SKM-1 (cell line): ENCODE measurements at regions not wholly inside any gene's neighbourhood (a gene's known extent, or its start where the extent isn't known, plus 50 kb on each side); places are given as distances from the start of the nearest gene placed in this dataset.

Source experiments
- DNase-seq: peaks from one replicate; lab custom pipeline; 2025; ENCODE audit not compliant: unreplicated experiment; lab: John Stamatoyannopoulos, UW

DNA sequence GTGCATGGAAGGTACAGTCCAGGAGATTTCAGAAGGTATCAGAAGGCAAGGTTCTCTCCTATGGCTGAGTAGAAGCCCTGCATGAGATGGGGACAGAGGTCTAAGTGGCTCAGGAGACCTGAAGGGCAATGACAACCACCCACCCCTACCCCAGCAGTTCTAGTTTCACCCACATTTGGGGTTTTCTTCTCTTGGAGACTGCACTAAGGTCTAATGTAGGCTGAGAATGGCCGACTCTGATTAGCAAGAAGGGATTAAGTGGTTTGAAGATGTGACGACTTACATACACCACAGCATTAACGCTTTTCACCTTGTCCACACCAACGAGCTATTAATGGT lies 71.7 kb upstream of the SOX5 start:
- no peak for DNase-seq

DNA sequence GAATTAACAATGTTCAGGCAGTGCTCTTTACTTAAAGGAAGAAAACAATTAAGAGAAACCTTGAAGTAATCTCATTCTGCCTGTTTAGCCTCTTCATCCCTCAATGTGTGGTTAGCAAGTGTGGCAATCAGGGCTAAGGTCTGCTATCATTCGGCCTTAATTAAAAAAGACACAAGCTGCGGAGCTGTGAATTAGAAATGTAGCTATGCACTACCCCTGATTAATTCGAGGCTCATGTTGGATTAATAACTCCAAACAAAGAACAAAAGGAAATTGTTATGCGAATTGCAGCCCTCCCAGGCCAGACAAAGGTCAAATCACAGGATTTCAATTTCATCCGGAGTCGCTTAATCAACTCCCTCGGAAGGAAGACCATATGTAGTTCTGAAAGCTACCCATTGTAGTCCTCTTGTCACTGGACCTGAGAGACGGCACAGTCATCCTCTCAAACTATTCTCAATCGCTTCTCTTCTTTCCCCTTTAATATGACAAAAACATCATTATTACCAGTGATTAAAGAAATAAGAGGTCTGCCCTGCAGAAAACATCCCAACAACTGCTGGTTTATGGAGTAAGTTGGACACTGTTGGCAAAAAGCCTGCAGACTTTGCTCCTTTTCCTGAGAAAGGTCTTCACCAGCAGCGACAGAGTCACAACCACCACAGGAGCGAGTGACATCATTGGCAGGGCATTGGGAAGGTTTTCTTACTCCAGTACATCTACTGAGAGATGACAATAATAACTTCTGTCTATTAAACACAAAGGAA lies 71.1 kb upstream of the SOX5 start:
- no peak for DNase-seq

DNA sequence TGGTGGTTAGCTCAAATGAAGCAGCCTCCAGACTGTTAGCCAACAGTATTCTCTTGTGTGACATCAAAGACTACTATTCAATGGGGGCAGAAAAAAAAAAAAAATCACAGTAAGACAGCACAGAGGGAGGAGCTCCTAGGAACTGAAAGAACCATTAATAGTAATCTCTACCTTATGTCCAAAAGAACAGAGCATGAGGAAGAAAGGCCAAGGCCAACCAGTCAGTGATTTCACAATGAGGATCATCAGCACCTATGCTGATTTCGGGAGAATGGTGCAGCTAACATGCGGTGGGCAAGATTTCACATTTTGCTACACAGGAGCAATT lies 66.3 kb upstream of the SOX5 start:
- DNase-seq: no peak

DNA sequence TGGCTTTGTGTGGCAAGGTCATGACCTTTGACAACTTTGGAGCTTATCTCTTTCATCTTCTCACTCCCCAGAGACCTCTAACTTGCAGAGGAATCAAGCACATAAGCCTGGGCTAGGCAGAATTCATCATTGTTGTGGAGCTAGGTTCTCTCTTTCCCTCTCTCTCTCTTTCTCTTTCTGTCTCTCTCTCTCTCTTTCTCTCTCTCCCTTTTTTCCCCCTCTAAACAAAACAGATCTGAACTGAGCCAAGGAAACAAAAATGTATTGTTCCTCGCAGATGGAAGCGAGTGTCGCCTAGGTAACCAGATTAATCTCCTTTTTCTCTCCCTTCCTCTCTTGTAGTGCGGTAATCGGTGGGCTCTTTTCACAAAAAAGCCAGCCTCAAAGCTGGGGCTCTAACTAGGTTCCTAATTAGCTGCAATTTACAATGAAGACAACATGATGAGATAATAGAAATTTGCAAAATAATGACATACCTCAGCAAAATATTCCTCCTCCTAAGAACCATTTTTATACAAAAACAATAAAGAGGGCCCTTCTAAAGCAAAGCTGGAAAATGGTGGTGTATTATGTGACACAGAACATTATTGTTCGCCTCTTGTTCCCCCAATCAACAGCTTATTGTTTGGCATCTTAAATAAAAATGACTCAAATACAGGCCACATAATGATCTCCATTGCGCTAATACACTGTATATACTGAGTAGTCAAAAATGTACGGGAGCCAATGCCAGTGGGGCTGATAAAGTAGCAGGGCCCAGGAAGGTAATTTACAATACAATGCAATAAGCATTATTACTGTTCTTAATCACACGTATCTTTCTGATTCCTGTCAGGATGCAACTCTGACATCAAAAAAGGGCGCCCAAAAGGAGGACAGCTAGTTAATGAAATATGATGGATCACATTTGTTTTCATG lies 65.7 kb upstream of the SOX5 start:
- no peak for DNase-seq

DNA sequence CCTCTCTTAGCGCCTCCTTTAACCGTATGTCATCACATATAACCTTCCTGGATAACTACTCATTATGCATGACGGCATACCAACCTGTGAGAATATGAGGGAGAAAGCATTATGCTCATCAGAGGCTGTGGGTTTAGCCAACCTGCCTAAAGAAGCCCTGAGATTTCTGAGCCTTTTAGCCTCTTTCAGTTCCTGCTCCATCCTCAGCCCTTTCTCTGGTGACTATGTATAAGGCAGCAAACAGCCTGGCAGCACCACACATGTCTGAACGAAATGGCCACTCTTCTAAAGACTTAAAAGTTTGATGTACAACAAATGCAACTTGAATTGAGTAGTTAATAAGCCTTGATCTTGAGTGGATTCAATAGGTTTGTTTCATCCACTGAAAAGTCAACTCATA lies 64.8 kb upstream of the SOX5 start:
- no peak for DNase-seq

DNA sequence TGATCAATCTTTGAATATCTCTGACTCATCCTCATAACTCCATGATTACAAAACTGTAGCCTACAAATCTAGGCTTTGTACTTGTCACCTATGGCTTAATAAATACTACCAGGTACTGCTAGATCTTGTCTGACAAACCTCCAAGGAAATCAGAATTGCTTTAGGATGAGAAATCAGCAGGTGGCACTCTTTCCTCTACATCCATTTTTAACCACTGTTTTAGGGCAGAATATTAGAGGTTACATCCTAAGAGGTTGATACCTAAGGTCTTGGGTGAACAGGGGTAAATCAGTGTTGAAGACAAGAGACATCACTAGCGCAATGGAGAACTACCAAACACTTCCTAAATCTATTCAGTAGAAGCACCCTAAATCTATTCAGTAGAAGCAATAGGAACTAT lies 63.1 kb upstream of the SOX5 start:
- DNase-seq: no peak

DNA sequence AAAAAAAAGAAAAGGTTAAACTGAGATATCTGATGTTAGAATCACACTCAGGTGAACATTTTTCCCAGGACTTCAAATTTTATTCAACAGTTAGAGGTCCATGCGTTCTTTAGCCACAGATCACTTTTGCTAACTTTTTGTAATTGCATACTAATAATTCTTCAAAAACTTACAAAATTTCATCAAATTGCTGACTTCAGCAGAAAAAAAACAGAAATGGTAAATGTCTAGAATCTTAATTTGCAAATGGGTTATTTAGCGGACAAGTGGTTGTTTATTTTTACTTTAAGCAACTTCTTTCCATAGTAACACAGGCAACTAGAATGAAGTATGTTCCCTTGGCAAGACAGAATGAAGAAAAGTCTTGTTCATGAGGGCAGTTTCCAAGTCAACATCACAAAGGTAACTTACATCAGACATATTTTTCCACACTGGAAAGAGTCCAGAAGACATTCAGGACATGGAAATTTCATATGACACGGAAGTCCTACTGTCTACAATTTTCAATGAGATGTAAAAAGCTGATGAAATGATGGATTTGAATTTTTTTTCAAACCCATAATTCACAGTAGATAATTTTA lies 62.5 kb upstream of the SOX5 start:
- no peak for DNase-seq

DNA sequence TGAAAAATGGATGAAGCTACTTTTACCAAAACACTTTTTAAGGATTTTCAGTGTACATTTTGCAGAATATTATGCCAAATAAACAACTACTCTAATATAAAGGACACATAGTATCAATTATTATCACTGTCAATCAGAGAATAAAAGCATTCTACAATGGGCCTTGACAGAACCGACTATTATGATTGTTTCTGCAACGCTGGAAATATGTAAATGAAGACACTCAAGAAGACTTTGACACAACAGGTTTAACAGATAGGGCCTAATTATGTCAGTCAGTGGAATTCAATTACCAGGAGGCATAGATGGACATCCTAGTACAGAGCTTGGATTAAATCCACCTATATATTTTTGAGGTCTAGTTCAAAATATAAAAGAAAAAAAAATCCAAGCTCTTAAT lies 58.7 kb upstream of the SOX5 start:
- DNase-seq: no peak
